Stimulated activated CD4-positive, alpha-beta T cell treated with anti-CD3 and anti-CD28 coated beads, Interleukin-15, amount 100 ng/mL, for 24 hours (primary cell): ENCODE measurements at regions not wholly inside any gene's neighbourhood (a gene's known extent, or its start where the extent isn't known, plus 50 kb on each side); places are given as distances from the start of the nearest gene placed in this dataset.
"Not testable (repeated sequence)": the region's sequence is repeated elsewhere in the genome, so short reads cannot be mapped to it uniquely, and the experiment has no call there.

Experiments used
- DNase-seq: peaks from one replicate; pipeline ENCODE4 v3.0.0-alpha.2; 2020

DNA sequence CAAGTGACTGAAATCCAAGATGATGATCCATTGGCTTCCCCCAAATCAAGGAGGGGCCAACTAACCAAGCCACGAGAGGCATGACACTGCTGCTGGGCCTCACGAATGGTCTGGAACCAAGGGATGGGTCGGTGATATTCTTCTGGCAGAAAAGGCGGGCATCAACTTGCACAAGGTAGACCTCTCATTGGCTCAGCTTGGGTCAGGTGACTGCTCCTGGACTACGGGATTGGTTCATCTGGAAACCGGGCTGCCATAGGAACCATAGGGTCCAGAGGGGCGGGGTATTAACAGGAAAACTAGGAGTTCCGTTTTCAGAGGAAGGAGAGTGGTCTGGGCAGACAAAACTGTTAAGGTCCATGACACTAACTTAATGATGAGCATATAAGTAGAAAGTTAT is 100.9 kb downstream of the TFAP2C start:
- DNase-seq, result no peak

- DNase-seq, result no peak
These were observed 101.9 kb downstream of the TFAP2C start for GRCh38 chr20:56730996-56731395.

GRCh38 chr20:56731476-56731875 is 102.4 kb downstream of the TFAP2C start:
- DNase-seq, result no peak

- no peak for DNase-seq
These were observed 104.9 kb downstream of the TFAP2C start for GRCh38 chr20:56733967-56734366.

- no peak for DNase-seq
These were observed 106.1 kb downstream of the TFAP2C start for GRCh38 chr20:56735084-56735642.

- no peak for DNase-seq
These were observed 107.3 kb downstream of the TFAP2C start for GRCh38 chr20:56736285-56736857.

DNA sequence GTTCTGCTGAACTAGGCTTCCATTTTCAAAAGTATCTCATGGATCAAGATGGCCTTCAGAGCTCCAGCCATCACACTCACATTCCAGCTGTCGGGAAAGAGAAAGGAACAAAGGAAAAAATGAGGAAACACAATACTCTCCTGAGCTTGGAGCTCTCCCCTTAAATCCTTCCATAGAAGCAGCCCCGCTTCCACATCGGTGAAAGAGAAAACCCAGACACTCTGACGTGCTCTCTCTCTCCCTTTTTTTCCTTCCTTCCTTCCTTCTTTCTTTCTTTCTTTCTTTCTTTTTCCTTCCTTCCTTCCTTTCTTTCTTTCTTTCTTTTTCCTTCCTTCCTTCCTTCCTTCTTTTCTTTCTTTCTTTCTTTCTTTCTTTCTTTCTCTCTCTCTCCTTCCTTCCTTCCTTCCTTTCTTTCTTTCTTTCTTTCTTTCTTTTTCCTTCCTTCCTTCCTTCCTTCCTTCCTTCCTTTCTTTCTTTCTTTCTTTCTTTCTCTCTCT is 115.3 kb downstream of the TFAP2C start:
- DNase-seq, result not testable (repeated sequence)

GRCh38 chr20:56748476-56749377 is 119.6 kb downstream of the TFAP2C start:
- no peak for DNase-seq

- DNase-seq, result no peak
These were observed 121.3 kb downstream of the TFAP2C start for GRCh38 chr20:56750430-56750829.

- no peak for DNase-seq
These were observed 123.2 kb downstream of the TFAP2C start for GRCh38 chr20:56752274-56752673.

GRCh38 chr20:56755201-56755600 is 126.1 kb downstream of the TFAP2C start:
- no peak for DNase-seq

- not testable (repeated sequence) for DNase-seq
These were observed 127.6 kb downstream of the TFAP2C start for GRCh38 chr20:56756658-56757057.

DNA sequence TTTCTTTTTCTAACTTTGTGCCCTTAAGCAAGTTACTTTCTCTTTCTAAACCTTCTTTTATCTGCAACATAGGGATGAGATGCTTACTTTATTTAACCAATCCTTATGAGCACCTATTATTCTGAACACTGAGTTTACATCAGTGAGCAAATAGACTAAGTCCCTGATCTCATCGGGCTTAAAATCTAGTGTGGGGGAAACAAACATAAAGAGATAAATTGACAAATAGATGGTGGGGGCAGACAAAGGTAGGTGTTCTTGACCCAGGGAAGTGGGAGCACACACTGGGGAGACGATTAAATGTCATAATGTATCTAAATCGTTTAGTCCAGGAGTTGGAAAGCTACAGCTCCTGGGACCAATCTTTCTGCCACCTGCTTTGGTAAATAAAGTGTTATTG is 129.6 kb downstream of the TFAP2C start:
- no peak for DNase-seq

GRCh38 chr20:56759741-56760278 is 130.7 kb downstream of the TFAP2C start:
- DNase-seq, result no peak

GRCh38 chr20:56760610-56761009 is 131.5 kb downstream of the TFAP2C start:
- DNase-seq, result no peak

DNA sequence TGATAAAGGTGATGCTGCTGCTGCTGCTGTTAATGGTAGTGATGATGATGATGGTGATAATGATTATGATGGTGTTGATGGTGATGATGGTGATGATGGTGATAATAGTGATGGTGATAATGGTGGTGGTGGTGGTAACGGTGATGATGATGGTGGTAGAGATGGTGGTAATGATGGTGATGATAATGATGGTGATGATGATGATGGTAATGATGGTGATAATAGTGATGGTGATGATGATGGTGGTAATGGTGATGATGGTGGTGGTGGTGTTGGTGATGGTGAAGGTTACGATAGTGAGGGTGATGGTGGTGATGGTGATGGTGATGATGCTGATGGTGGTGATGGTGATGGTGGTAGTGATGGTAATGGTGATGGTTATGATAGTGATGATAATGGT is 132.3 kb downstream of the TFAP2C start:
- no peak for DNase-seq

- no peak for DNase-seq
These were observed 133.3 kb downstream of the TFAP2C start for GRCh38 chr20:56762401-56762800.

DNA sequence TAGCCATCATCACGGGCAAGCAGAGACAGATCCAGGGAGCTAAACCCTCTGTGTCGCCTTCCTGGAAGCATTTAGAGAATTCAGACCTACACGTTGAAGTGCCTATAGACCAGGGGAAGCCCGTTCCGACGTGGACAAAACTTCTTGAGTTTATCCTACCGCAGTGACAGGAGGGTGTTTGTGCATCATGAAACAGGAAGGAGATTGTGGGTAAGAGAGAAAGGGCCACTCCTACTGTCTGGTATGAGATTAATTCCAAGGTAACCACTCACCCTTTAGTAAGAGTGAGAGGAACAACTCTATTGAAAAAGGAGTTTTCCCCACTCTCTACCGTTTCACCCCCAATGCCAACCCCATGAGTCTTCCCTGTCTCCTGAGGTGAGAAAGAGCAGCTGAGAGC is 133.7 kb downstream of the TFAP2C start:
- DNase-seq, result no peak

GRCh38 chr20:56764671-56765070 is 135.6 kb downstream of the TFAP2C start:
- no peak for DNase-seq

DNA sequence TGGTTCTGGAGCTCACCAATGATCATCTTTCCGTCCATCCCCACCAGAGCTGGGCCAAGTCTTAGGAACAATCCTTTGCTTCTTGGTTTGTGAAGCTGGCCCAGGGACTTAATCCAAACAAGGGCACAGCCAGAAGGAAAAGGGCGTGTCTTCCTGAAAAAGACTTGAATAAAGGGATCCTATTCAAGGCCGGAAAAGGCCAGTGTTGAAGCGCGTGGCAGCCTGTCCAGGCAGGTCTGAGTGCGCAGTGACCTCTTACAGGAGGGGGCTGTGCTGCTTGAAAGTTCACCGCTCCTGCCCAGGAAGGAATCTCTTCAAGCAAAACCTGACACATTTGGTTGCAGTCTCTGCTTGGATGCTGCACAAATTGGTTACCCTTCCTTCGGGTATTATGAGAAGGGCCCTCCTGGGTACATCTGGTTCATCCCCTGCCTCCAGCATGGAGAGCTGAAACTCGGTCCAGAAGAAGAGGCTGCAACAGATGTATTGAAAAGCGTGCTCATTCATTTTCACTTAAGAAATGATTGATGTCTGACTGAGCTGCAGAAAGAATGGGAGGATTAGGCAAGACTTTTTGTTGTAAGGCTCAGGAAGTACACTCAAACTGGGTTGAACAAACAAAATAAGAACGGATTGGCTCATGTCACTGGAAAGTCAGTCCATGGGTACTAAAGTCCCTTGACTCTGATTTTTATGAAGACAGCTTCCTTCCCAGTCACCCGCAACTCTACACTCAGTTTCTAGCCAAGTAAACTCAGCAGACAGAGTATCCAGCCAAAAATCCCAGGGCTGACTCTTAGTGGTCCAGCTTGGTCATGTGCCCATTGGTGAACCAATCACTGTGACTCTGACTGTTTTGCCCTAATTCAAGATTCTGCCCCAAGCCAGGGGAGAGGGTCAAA is 136.3 kb downstream of the TFAP2C start:
- DNase-seq, result no peak

GRCh38 chr20:56766528-56766927 is 137.4 kb downstream of the TFAP2C start:
- no peak for DNase-seq

GRCh38 chr20:56769921-56770600 is 141.0 kb downstream of the TFAP2C start:
- no peak for DNase-seq
